GM10248 (cell line): ENCODE measurements at regions not wholly inside any gene's neighbourhood (a gene's known extent, or its start where the extent isn't known, plus 50 kb on each side); places are given as distances from the start of the nearest gene placed in this dataset.

Experiments
- CTCF ChIA-PET: fragments of 300-600 bp; sonication (Branson Sonifier 250); formaldehyde crosslinking; extraction: SDS; loops from one replicate; lab custom pipeline; 2021; ENCODE audit warnings: antibody characterized with exemption; lab: Yijun Ruan, JAX
- POLR2A ChIA-PET: fragments of 350-650 bp; sonication (Branson Sonifier 250); formaldehyde crosslinking; extraction: SDS; loops from one replicate; lab custom pipeline; 2020; ENCODE audit warnings: antibody characterized with exemption; lab: Yijun Ruan, JAX
- DNase-seq: peaks from one replicate; pipeline ENCODE4 v3.0.0; 2012; ENCODE audit errors: extremely low spot score
- TF ChIP-seq, protein P1 (sequence below): IDR thresholded peaks from 2 replicates; pipeline ENCODE4 v1.5.1; 2012; ENCODE audit warnings: mild to moderate bottlenecking, low read depth; ENCODE audit errors: extremely low read depth, missing control alignments, control extremely low read depth

DNA sequence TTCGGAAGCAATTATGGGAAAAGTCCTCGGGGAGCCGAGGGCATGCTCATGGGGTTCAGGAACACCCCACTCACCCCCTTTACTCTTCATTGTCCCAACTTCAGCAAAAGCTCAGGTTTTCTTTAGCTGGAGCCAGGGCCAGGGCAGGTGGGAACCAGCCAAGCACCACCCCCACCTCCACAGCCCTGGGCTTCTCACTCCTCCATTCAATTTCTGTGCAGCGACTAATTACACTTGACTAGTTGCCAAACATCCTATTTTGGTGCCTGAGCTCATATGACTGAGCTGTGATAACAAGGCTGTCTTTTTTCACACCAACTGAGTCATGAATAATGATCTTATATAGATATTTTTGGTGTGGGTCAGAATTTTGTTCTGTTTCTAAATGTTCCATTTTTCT, 257.2 kb upstream of the AJAP1 start:
- no peak for DNase-seq
- CTCF ChIA-PET, result interaction anchor here (1.2 to 1.5 kb wide), 2 partner anchors 10 to 40 kb away, joined by 3 read pairs; no protein-coding TSS in a partner anchor
- POLR2A ChIA-PET, result no interaction called here
- TF ChIP-seq, protein P1, sequence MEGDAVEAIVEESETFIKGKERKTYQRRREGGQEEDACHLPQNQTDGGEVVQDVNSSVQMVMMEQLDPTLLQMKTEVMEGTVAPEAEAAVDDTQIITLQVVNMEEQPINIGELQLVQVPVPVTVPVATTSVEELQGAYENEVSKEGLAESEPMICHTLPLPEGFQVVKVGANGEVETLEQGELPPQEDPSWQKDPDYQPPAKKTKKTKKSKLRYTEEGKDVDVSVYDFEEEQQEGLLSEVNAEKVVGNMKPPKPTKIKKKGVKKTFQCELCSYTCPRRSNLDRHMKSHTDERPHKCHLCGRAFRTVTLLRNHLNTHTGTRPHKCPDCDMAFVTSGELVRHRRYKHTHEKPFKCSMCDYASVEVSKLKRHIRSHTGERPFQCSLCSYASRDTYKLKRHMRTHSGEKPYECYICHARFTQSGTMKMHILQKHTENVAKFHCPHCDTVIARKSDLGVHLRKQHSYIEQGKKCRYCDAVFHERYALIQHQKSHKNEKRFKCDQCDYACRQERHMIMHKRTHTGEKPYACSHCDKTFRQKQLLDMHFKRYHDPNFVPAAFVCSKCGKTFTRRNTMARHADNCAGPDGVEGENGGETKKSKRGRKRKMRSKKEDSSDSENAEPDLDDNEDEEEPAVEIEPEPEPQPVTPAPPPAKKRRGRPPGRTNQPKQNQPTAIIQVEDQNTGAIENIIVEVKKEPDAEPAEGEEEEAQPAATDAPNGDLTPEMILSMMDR, result no peak

DNA sequence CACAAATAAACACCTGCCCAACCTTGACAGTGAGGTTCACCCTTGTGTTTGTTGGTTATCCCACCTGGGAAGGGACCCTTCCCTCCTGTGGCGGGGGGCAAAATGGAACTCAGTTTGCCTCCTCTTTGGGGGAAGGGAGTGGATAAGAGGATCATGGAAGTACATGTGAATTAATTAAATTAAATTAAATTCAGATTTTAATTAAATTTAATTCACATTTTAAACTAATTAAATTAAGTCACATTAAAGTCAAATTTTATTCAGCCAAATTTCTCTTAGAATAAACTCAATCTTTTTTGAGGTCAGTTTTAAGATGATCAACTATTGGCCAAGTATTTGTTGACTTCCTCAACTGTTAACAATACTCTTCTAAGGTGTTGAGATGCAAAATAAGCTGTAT, 252.4 kb upstream of the AJAP1 start:
- POLR2A ChIA-PET, result no interaction called here
- TF ChIP-seq, protein P1, result no peak
- CTCF ChIA-PET, result no interaction called here
- no peak for DNase-seq

DNA sequence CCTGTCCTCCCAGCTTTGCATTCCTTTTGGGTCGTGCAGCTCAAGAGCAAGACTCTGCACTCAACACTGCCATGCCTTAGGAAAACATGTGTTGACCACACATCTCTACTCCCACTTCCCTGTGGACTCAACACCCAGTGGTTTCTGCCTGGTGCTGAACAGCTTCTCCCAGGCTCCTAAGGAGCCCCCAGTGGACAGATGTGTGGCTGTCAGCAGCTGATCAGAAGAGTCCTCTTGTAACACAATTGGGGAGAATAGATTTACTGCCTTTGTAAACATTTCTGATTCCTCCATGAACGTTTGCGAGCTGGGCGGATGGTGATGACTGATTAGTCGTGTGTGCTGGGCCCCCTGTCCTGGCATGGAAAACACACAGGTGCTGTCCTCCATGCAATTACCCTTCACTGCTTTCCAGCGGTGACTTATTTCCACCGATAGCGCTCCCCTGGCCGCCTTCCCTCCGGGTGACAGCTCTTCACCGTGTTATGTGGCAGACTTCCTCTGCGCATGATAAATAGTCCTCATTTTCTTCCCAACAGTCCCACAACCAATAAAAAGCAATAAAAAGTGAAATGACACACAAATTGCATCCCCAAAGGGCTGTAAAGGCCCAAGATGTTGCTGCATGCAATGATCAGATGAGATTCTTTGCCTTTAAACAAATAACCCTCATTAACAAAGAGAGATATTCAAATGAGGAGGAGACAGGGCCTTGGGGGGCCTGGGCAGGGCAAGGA, 249.4 kb upstream of the AJAP1 start:
- DNase-seq, result no peak
- TF ChIP-seq, protein P1, result no peak
- POLR2A ChIA-PET, result no interaction called here

DNA sequence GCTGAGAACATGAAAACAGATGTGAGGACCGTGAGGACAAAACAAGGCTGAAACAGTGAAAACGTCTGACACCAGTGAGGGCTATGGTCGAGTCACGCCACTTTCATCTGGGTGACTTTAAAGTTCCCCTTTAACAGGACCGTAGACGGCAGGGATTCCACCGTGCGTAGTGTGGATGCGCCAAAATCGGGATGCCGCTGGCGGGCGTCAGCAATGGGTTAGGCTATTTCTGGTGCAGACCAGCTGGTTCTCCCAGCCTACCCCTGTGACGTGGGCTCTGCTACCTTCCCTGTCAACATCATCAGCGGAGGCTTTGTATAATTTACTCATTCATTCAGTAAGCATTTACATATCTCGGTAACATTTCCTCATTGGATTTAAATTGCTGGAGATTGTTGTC, 246.6 kb upstream of the AJAP1 start:
- CTCF ChIA-PET, result no interaction called here
- DNase-seq, result no peak
- TF ChIP-seq, protein P1, result no peak
- POLR2A ChIA-PET, result no interaction called here

More for the DNA sequence above, 249.4 kb upstream of the AJAP1 start:
- CTCF ChIA-PET, result no interaction called here

DNA sequence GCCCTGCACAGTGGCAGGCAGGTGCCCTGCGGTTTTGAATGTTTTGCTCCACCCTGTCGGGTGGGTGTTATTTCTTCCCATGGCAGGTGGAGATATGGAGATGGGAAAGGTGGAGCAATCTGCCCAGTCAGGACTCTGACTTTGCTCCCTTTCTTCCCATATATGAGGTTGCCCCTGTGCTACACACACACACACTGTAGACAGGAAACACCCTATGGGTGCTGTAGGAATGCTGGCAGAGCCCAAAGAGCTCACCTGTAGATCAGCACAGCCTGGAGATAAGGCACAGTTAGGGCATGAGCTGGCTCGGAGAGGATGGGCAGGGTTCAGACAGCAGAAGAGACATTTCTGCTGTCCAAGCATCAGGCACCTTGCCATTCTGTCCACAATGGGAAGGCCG, 246.0 kb upstream of the AJAP1 start:
- TF ChIP-seq, protein P1, result no peak
- DNase-seq, result no peak
- ChIA-PET POLR2A (no interaction called here), CTCF (no interaction called here)

DNA sequence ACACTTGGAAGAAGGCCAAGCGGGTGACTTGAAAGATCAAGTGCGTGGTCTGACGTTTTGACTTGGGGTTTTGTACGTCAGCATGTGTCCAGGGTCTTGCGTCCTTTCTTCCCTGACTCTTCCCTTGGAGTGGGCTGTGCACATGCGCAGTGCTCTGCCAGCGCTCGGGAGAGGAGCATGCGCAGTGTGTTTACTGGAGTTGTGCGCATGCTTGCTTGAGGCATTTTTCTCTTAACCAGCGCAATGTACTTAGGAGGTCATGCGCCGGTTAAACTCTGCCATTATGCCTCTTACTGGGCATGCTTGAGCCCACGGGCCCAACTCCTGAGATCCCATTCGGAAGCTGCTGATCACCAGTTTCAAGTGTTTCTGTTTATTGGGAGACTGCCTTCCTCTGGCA, 242.5 kb upstream of the AJAP1 start:
- TF ChIP-seq, protein P1, result no peak
- no peak for DNase-seq
- ChIA-PET POLR2A (no interaction called here), CTCF (no interaction called here)
